GM19372 (cell line): ENCODE measurements at regions not wholly inside any gene's neighbourhood (a gene's known extent, or its start where the extent isn't known, plus 50 kb on each side); places are given as distances from the start of the nearest gene placed in this dataset.

ENCODE experiments used
- ATAC-seq: cut with Tn5 transposase; IDR thresholded peaks from one replicate; pipeline ENCODE4 v1.9.1; 2021; ENCODE audit warnings: mild to moderate bottlenecking, low read depth, moderate library complexity; ENCODE audit not compliant: unreplicated experiment

GRCh38 chr7:116310141-116310540 is 99.8 kb downstream of the TES start:
- no peak for ATAC-seq

DNA sequence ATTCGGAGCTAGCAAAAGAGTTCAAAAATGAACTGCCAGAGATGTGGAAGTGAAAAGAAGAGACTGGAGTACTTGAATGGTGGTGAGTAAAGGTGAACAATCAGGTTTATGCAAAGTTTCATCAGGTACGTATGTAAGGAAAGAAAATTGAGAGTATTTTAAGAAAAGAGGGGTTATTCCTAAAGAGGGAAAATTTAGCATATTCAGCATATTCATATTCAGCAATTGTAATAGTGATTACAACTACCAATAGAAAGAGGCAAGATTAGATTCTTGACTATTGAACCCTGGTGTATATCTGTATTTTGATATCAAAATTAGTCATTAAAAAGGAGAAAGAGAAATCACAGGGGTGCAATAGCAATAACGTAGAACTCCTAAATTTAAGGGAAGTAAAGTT is 100.9 kb downstream of the TES start:
- ATAC-seq, result no peak

DNA sequence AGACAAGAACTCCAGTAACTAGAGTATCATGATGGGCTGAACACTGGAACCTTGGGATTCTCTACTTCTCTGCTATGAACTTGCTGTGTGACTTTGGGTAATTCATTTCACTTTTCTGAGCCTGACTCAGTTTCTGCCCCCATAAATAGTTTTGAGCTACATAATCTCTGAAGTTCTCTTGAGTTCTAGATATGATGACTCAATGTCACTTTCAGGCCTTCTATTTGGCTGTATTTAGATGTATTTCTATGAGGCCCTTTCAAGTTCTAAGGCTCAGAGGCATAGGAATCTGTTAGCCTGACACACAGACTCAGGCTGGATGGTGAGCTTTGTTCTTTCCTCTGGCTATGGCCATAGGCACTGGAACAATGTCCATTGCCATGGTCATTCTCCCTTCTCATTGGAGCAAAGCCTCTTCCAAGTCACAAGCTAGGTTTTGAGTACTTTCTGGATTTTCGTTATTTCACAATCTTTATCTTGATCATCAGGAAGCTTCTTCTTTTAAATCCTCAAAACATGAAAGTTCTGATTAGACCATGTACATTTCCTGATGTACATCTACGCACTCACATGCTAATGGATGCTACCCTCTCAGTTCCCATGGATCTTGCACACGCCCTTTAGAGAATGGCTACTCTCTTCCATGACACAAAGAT is 101.6 kb downstream of the TES start:
- no peak for ATAC-seq

GRCh38 chr7:116315293-116315692 is 105.0 kb downstream of the TES start:
- no peak for ATAC-seq

DNA sequence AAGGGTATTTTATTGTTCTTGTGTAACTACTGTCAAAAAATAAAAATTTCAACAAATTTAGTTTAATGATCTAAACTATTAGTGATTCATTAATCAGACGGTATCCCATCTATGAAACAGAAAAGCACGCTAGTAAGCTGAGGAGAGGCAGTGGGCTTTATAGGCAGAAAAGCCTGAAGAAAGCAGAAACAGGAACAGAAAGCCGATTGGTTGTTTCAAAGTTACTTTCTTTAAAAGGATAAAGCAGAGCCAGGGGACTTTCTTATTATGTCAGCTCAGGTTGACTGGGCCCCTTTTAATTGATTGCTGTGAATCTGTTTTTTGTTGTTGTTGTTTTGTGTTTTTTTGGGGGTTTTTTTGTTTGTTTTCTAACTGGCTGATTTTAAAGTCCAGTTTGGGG is 105.5 kb downstream of the TES start:
- no peak for ATAC-seq

DNA sequence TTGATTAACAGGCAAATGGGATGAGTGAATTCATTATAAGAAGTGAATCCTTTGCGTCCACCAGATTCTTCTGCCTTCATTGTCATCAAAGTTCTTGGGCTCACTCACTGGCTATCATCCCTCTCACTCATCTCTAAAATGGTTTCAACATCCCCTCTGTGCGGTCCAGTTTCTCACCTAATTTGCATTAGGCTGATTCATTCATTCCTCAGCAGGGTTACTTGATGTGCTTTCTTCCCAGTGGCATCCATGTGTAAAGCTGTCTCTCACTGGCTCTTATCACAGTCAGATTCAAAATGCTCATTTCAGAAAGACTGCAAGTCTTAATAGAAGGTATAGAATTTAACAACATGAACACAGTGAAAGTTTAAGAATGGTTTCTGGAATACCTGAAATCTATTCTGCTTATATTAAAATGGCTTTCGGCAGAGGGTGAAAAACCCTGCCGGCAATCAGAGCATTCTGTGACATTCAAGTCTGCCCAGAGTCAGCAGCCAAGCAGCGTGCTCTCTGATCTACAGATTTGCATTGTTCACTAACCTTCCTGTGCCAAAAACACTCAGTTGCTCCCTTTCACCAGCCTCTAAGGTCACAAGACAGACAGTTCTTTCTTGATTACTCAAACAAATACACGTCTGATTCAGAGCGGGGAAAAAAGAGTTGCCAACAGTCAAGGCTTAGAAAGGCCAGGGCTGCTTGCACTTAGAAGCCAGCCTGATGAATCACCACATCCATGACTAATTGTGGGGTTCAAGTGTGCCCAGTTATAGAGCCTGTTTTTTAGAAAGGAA is 106.7 kb downstream of the TES start:
- ATAC-seq, result peak; percentile 82

DNA sequence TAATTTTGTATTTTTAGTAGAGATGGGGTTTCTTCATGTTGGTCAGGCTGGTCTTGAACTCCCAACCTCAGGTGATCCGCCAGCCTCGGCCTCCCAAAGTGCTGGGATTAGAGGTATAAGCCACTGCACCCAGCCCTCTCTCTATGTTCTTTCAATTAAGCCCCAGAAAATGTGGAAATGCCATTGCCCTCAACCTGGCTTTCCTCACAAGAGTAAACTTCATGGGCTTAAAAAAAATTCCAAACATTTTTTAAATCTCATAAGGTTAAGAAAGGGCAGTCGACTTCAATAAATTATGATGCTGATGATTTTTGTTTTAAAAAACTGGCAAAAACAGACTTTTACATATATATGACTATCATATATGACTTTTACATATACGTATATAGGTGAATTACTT is 107.6 kb downstream of the TES start:
- ATAC-seq, result no peak

DNA sequence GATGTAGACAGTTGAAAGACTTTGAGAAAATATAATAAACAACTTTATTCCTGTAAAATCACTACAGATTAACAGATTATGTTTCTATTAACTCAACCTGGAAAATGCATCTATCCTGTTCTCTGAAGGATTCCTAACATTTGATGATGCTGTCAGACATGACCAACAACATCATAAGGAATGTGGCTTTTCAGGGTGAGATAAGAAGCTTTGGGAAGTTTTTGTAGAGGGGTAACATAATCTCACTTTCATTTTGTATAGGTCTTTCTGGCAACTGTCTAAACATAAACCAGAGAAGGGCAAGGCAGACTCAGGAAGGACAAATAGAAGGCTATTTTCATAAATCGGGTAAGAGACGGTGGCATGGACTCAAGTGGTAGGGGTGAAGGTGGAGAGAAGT is 112.2 kb downstream of the TES start:
- ATAC-seq, result no peak

GRCh38 chr7:116324582-116324981 is 114.2 kb downstream of the TES start:
- no peak for ATAC-seq

GRCh38 chr7:116325517-116325916 is 115.2 kb downstream of the TES start:
- ATAC-seq, result no peak

DNA sequence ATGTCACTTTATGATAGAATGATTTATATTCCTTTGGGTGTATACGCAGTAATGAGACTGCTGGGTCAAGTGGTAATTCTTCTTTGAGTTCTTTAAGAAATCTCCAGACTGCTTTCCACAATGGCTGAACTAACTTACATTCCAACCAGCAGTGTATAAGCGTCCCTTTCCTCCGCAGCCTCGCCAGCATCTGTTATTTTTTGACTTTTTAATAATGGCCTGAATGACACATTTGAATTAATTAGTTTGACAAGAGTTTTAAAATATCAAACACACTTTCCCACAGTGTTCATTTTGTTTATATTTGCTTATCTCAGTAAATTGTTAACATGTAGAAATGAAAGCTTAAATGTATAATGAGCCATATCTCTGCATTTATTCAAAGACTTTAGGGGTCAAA is 116.8 kb downstream of the TES start:
- ATAC-seq, result no peak

- no peak for ATAC-seq
These were observed 117.4 kb downstream of the TES start for GRCh38 chr7:116327752-116328151.

GRCh38 chr7:116328161-116328560 is 117.8 kb downstream of the TES start:
- ATAC-seq, result no peak

DNA sequence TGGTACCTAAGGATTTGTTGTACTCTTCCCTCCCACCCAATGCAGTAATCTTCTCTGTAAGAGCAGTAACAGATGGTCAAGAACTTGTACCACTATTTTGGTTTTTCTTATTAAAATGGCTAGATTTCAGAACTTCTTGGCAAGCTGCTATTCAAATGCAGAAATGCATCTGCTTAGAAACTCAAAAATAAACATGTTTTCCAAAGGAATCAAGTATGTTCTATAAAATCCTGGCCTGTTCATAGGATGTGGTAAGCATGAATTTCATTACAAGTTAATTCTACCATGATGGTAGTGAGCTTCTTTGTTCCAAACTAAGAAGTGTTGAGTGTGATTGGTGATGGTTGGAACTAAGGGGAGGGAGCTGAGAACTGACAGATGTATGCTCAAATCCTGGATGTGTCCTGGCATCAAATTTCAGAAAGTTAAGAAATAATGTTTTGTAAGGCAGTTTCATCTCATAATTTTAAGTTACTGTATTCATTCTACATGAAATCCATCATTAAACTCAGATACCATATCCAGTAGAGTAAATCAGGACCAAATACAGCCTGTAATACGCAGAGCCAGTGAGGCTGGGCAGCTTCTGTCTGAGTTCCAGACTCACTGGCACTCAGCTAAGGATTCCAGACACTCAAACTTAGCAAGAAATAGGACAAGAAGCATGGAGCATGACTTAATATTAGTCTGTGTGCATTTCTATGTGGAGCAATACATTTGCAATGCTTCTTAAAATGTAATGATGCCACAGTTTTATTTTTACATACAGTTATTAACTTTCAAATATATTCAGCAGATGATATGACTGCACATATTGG is 119.6 kb downstream of the TES start:
- ATAC-seq, result no peak

GRCh38 chr7:116331020-116331419 is 120.7 kb downstream of the TES start:
- ATAC-seq, result no peak

DNA sequence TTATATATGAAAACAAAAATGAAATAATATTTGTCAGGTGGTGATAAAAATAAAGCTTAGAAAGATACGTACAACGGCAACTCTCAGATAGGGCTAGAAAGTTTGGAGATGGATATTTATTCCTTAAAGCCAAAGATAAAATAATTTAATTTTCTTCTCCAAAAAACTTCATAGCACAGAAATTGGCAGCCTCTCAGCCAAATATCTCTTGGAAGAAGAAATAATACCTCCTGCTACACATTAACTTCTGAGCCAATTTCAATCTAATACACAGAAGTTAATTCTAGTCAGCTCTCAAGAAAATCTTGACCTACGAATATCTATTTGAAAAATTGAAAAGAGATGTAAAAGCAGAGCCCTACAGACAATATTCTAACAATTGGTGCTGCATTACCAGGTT is 122.4 kb downstream of the TES start:
- ATAC-seq, result no peak

DNA sequence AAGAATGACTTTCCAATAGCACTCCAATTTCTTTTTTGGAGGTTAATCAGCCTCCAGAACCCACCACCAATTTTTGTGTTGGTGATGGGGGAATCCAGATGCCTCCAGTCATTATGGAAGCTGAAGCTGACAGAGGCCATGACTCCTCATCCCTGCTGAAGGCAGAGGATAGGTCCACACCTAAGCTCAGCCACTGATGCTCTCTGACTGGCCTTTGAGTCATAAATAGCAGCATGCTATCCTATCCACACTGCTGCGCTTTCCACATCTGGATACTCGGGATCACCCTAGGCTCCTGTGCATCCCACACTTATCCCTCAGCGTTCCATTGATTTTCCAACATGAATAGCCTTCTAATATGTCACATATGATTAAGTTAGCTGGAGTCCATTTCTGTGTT is 124.2 kb downstream of the TES start:
- ATAC-seq, result no peak

DNA sequence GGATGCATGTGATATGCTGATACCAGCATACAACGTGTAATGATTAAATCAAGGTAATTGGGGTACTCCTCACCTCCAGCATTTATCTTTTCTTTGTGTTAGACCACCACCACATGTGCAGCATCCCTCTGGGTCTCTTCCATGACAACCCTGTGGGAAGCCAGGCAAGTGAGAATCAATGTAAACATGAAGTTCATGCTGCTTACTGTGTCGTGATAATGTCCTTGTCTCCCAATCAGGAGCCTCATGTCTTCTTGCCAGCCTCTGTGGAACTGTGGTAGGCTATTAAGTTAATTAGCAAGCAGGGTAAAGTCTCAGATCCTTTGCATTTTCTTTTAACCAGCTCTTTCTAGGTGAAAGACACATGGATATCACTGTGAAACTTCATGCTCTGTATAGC is 126.7 kb downstream of the TES start:
- no peak for ATAC-seq

DNA sequence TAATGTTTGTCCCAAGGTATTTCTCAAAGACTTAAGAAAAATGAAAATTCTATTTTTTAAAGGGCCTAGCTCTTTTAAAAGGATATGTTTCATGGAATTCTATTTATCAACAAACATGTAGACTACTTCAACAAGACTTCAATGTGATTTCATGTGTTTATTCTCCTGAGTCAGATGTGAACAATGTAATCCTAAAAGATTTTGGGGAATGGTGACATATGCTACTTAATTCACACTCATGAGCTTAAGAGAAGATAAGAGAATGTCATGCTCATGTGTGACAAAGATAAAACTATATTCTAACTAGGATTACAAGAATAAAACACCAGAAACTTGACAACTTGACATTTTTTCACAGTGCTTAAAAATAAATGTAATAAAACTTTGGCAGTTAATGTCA is 127.5 kb downstream of the TES start:
- ATAC-seq, result no peak

DNA sequence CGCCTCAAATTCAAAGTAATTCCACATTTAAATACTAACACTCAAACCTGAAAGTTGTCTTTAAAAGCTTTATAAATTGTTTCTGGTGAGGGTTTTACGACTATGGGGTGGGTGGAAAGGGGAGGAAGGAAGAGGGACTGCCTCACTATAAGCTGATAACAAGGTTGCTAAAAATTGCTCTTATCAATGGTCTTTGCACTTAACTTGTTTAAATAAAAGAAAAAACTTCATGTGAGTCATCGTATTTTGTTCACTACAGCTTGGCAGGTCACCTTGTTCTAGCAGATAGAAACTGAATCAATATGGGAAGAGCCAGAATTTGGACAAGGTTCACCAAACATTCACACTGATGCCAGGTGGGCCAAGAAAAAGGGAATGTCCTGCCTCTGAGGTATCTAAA is 129.2 kb downstream of the TES start:
- no peak for ATAC-seq

DNA sequence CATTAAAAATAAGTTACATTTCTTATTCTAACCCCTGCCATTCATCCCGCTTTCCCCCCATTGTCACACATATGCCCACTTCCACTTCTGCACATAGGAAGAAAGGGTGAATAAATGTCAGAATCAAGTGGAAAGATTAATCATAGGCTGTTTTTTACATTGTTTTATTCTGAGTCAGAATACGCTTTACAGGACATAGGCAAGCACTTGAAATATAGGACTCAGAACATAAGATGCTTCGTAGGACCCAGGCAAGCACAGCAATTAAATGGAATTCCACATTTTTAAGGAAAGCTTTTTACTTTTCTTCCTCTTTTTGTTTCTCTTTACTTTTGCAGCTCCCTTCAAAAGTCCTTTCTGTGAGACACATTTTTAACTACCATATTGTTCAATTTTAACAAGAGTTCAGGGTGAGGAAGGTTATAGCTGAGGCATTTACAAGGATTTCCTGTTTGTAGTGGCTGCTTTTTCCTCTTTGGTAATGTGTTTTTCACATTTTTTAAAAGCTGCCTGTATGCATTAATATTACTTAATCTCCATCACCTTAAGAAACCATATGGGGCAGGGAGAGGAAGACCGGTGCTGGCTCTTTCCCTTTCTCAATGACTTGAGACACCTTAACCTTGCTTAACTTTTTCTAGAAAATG is 130.0 kb downstream of the TES start:
- no peak for ATAC-seq
